ENCODE measurements at regions not wholly inside any gene's neighbourhood (a gene's known extent, or its start where the extent isn't known, plus 50 kb on each side); places are given as distances from the start of the nearest gene placed in this dataset.
"Not testable (repeated sequence)": the region's sequence is repeated elsewhere in the genome, so short reads cannot be mapped to it uniquely, and the experiment has no call there.

DNA sequence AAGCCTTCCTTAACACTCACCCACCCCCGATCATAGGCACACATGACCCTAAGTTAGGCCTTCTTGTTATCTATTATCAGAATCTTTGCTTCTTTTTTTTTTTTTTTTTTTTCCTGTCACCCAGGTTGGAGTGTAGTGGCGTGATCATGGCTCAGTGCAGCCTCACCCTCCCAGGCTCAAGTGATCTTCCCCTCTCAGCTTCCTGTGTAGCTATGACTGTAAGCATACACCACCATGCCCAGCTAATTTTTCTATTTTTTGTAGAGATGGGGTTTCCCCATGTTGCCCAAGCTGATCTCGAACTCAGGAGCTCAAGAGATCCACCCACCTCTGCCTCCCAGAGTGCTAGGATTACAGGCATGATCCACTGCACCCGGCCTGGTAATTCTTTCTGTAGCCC lies 328.7 kb downstream of the NR4A2 start:
- no peak for DNase-seq

- no peak for DNase-seq
Observed at GRCh38 chr2:156001851-156002250, 330.7 kb downstream of the NR4A2 start.

DNA sequence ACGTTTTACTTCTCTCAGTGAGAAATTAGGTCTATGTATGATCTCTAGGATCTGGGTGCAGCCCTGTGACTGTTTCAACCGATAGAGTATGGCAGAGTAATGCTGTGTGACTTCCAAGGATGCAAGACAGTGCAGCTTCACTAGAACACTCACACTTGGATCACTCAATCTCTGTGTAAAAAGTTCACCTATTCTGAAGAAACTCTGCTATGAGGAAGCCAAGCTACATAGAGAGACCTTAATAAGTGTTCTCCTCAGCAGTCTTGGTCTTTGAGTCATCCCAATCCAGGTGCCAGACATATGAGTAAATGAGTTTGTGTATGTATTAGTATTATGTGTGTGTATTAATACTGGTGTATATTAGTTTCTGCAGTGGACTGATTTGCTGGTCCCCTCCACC lies 335.0 kb downstream of the NR4A2 start:
- no peak for DNase-seq

- DNase-seq = no peak
Observed at GRCh38 chr2:155994315-155994714, 338.2 kb downstream of the NR4A2 start.

DNA sequence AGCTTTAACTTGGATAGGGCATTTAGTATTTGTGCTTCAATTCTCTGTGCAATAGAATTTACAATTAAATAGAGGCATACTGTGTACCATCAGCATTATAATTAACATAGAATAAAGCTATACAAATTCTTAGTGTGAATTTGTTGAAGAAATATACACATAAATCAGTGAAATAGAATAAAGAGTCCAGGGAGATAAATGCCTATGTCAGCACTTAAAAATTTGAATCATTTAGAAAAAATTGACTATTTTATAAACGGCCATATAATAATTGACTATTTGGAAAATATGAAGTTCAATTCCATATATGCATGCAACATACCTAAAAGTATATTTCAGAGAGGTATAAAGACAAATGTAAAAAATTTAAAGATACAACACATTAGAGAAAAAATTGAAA lies 348.7 kb downstream of the NR4A2 start:
- DNase-seq = no peak

GRCh38 chr2:155982135-155982534 lies 350.4 kb downstream of the NR4A2 start:
- DNase-seq = no peak

DNA sequence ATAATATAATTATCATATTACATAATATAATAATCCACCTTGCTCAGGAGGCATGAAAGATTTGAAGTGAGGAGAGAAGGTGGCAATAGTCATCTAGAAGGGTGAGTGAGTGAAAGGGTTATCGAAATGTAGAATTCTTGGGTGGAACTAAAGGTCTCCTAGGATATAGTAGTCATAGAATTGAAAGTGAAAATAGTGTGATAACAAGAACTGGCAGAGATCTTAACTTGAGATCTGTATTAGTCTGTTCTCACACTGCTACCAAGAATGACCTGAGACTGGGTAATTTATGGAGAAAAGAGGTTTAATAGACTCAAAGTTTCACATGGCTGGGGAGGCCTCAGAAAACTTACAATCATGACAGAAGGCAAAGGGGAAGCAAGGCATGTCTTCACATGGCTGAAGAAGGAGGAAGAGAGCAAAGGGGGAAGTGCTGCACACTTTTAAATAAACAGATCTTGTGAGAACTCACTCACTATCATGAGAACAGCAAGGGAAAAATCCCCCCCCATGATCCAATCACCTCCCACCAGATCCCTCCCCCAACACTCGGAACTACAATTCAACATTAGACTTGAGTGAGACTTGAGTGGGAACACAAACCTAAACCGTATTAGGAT lies 351.5 kb downstream of the NR4A2 start:
- no peak for DNase-seq

DNA sequence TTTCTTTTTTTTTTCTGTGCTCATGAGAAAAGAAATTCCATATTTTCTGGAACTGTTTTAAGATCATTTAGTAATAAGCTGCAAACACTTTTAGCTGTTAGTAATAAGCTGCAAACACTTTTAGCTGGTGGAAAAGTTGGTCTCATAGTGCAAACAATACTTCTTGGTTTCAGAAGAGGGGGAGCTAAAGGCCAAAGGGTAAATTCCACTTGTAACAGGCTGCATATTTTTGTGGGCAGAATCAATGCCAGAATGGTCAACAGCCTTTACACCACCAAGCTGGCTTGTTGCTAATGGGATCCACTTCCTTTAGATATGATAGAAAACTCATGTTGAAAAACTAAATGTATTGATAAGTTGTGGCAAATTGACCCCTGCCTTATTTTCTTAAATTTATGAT lies 356.8 kb downstream of the NR4A2 start:
- DNase-seq = no peak

GRCh38 chr2:155972916-155973315 lies 359.6 kb downstream of the NR4A2 start:
- no peak for DNase-seq

DNA sequence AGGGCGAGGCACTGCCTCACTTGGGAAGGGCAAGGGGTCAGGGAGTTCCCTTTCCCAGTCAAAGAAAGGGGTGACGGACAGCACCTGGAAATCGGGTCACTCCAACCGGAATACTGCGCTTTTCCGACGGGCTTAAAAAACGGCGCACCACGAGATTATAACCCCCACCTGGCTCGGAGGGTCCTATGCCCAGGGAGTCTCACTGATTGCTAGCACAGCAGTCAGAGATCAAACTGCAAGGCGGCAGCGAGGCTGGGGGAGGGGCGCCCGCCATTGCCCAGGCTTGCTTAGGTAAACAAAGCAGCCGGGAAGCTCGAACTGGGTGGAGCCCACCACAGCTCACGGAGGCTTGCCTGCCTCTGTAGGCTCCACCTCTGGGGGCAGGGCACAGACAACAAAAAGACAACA lies 366.5 kb downstream of the NR4A2 start:
- not testable (repeated sequence) for DNase-seq

GRCh38 chr2:155965415-155966063 lies 367.0 kb downstream of the NR4A2 start:
- no peak for DNase-seq

DNA sequence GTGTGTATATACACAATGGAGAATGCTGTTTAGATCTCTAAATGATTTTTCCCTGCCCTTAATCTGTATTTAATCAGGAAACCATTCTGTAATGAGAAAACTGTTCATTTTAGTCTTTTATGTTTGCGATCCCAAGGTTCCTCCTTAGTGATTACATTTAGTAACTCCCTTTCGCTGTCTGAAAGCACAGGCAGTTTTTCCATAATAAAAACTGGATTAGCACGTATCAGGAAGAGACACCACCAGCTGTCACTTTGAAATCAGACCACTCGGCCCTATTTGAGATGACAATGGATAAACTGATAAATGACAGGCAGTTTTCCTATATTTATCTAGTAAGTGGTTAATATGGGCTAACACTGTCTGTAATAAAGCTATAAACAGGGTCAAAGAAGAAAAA lies 370.9 kb downstream of the NR4A2 start:
- no peak for DNase-seq

DNA sequence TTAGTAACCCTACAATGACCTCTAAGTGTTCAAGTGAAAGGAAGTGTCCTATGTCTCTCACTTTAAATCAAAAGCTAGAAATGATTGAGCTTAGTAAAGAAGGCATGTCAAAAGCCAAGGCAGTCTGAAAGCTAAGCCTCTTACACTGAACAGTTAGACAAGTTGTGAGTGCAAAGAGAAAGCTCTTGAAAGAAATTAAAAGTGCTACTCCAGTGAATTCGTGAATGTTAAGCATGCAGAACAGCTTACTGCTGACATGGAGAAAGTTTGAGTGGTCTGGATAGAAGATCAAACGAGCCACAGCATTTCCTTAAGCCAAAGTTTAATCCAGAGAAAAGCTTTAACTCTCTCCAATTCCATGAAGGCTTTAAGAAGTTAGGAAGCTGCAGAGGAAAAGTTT lies 373.7 kb downstream of the NR4A2 start:
- DNase-seq = no peak

DNA sequence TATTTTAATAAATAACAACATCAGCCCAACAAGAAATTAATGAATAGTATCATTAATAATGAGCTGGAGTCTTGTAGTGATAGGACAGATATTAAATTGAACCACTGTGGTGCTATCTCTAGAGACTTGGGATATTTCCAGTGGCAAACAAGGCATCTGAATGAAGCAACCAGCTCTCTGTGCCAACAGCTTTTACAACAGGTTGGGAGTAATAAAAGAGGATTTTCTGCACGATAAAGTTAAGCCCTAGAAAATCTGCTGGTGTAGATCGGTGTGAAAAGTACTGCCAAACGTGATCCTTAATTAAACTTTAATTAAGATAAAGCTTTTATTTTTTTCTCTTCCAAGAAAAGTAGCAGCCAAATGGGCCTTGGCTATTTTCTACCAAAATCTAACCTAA lies 385.5 kb downstream of the NR4A2 start:
- no peak for DNase-seq

DNA sequence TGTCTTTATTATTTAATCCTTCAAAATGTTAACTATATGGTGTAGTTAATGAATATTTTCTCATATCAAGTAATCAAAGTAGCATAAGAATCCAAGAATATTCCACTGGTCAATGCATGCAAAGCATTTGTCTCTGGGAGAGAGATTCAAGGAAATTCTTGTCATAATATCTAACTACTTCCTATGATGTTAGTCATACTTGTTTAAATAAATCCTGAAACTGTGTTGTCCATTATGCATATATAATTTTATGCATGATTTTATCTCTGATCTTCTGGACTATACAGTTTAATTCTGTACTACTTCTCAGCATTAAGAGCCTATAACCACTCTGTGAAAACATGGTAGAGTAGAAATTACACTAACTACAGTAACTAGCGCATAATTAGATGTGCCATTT lies 388.3 kb downstream of the NR4A2 start:
- no peak for DNase-seq

DNA sequence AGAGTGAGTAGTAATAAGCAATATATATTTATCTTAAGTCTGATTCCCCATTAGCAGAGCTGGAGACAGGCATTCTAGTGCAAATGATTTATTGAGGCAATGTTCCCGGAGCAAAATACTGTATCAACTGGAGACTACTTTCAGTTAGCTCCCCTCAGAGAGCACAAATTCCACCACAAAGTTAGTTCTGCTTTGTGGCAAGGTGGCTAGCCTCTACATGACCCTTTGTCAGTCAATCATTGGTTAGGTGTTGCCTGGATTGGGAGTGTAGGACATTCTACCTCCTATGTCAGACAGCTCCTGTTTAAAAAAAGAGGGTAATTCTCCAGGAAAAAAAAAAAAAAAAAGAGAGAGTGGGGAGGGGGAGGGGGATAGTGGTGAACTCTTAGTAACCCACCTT lies 402.2 kb downstream of the NR4A2 start:
- no peak for DNase-seq

DNA sequence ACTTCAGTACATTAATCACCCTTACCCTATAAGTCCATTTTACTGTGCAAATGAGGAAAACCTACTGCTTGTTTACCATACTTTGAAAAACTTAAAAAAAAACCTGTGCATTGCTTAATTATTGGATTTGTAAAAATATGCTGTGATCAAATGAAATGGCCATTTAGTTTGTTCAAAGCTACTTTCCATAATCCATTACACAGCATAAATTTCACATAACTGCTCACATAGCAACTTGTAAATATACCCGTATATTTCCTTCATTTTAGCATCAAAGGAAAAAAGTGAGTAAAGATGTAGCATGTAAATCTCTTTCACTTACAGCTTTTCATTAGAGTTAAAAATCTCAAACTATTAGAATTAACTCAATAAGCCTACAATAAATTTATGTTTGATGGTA lies 415.1 kb downstream of the NR4A2 start:
- DNase-seq = no peak

- DNase-seq = no peak
Observed at GRCh38 chr2:155913356-155913755, 419.2 kb downstream of the NR4A2 start.

DNA sequence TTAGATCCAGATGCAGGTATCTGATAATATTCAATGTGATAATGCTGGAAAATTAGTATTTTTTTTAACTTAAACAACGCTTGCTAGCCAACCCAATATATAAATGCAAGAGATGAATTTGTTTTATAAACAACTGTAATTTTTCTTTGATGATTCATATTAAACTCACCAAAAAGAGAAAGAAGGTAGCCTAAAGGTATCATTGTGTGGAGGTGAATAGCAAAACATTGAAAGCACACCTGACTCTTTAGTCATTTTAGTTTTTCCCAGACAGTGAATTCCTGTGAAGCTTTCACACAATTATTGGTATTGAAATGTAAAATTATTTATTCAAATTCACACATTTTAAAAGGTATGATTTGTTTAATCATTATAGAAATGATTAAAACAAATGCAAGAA lies 424.0 kb downstream of the NR4A2 start:
- no peak for DNase-seq

GRCh38 chr2:155907211-155907610 lies 425.3 kb downstream of the NR4A2 start:
- no peak for DNase-seq

- no peak for DNase-seq
Observed at GRCh38 chr2:155905657-155906056, 426.9 kb downstream of the NR4A2 start.

GRCh38 chr2:155904720-155905119 lies 427.8 kb downstream of the NR4A2 start:
- no peak for DNase-seq

DNA sequence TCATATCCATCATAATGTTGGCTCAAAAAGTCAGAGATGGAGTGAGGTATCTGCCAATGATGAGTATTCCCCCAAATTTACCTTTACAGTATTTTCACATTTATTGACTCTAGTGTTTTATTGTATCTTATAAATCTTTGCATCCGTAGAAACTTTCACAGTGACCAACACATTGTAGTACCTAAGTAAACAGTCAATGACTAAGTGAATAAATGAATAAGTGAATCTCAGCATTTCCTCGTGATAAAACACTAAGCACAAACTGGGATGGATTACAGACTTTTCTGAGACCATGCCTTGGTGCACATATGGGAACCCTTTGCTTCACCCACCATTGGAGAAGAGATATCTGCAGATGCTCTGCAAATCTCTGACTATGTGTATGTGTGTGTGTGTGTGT lies 429.9 kb downstream of the NR4A2 start:
- no peak for DNase-seq

DNA sequence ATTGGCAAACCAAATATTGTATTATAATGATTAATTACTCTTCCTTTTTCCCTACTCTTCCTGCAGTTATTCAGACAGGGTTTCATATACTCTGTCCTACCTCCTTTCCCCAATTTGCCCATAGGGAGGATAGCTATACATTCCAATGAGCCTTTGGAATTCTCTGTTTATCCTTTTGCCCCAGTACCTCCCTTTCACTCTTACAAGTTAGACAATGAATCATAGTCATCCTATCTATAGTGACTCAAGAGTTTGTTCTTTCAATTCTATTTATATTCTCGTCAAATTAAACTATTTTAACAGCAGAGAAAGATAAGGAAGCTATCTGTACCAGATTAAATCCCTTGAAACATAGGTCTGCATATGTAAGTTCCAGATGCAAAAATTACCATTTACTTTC lies 437.5 kb downstream of the NR4A2 start:
- no peak for DNase-seq

- DNase-seq = not testable (repeated sequence)
Observed at GRCh38 chr2:155880382-155880781, 452.1 kb downstream of the NR4A2 start.

Measured in stimulated activated CD4-positive, alpha-beta T cell treated with anti-CD3 and anti-CD28 coated beads, Interleukin-1b, Interleukin-23, amount 100 ng/mL, for 48 hours (primary cell).